ENCODE measurements at regions not wholly inside any gene's neighbourhood (a gene's known extent, or its start where the extent isn't known, plus 50 kb on each side); places are given as distances from the start of the nearest gene placed in this dataset.

- DNase-seq (ENCODE audit: low read depth): no peak
These were observed 198.5 kb upstream of the BTBD3 start for GRCh38 chr20:11719153-11719552.

- DNase-seq (ENCODE audit: low read depth): no peak
These were observed 196.3 kb upstream of the BTBD3 start for GRCh38 chr20:11721411-11721810.

GRCh38 chr20:11724097-11724496 lies 193.6 kb upstream of the BTBD3 start:
- DNase-seq (ENCODE audit: low read depth): no peak

- no peak for DNase-seq (ENCODE audit: low read depth)
These were observed 191.7 kb upstream of the BTBD3 start for GRCh38 chr20:11726026-11726425.

GRCh38 chr20:11727708-11728107 lies 190.0 kb upstream of the BTBD3 start:
- no peak for DNase-seq (ENCODE audit: low read depth)

GRCh38 chr20:11728937-11729336 lies 188.8 kb upstream of the BTBD3 start:
- DNase-seq (ENCODE audit: low read depth): no peak

- no peak for DNase-seq (ENCODE audit: low read depth)
These were observed 187.9 kb upstream of the BTBD3 start for GRCh38 chr20:11729806-11730205.

- no peak for DNase-seq (ENCODE audit: low read depth)
These were observed 183.3 kb upstream of the BTBD3 start for GRCh38 chr20:11734431-11734830.

- no peak for DNase-seq (ENCODE audit: low read depth)
These were observed 178.8 kb upstream of the BTBD3 start for GRCh38 chr20:11738852-11739251.

- no peak for DNase-seq (ENCODE audit: low read depth)
These were observed 176.7 kb upstream of the BTBD3 start for GRCh38 chr20:11740975-11741374.

GRCh38 chr20:11745145-11745544 lies 172.5 kb upstream of the BTBD3 start:
- DNase-seq (ENCODE audit: low read depth): no peak

- DNase-seq (ENCODE audit: low read depth): no peak
These were observed 169.3 kb upstream of the BTBD3 start for GRCh38 chr20:11748436-11748835.

- DNase-seq (ENCODE audit: low read depth): no peak
These were observed 165.4 kb upstream of the BTBD3 start for GRCh38 chr20:11752336-11752735.

GRCh38 chr20:11753155-11753554 lies 164.5 kb upstream of the BTBD3 start:
- DNase-seq (ENCODE audit: low read depth): no peak

- no peak for DNase-seq (ENCODE audit: low read depth)
These were observed 163.2 kb upstream of the BTBD3 start for GRCh38 chr20:11754451-11754850.

- DNase-seq (ENCODE audit: low read depth): peak; percentile 69
These were observed 162.4 kb upstream of the BTBD3 start for GRCh38 chr20:11755071-11755841.

GRCh38 chr20:11761497-11761896 lies 156.2 kb upstream of the BTBD3 start:
- no peak for DNase-seq (ENCODE audit: low read depth)

- no peak for DNase-seq (ENCODE audit: low read depth)
These were observed 150.7 kb upstream of the BTBD3 start for GRCh38 chr20:11766961-11767360.

- DNase-seq (ENCODE audit: low read depth): peak; percentile 14
These were observed 147.9 kb upstream of the BTBD3 start for GRCh38 chr20:11769825-11770224.

GRCh38 chr20:11772226-11772730 lies 145.4 kb upstream of the BTBD3 start:
- DNase-seq (ENCODE audit: low read depth): no peak

- no peak for DNase-seq (ENCODE audit: low read depth)
These were observed 141.0 kb upstream of the BTBD3 start for GRCh38 chr20:11776687-11777086.

- peak; percentile 47 for DNase-seq (ENCODE audit: low read depth)
These were observed 140.1 kb upstream of the BTBD3 start for GRCh38 chr20:11777387-11778205.

GRCh38 chr20:11778206-11778570 lies 139.5 kb upstream of the BTBD3 start:
- DNase-seq (ENCODE audit: low read depth): no peak

Data from GM04504 (cell line).